ENCODE measurements at regions not wholly inside any gene's neighbourhood (a gene's known extent, or its start where the extent isn't known, plus 50 kb on each side); places are given as distances from the start of the nearest gene placed in this dataset.

DNA sequence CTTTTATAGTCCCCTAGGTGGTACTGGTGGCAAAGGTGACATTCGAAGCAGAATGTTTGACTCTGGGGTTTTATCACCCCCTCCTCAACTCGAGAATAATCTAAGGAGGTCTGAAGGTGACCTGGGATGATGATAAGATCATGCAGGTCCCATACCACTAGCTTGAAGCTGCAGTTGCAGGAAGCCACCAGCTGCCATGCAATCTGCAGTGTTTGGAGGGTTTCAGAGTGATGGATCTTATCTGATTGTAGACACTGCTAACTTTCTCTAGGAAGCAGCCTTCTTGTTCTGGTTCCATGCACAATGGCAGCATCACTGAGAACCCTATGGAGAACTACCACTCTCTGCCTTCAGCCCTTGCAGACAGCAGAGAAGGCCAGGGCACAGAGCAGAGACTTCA lies 59.4 kb upstream of the LRPPRC start:
- TF ChIP-seq, protein P1, sequence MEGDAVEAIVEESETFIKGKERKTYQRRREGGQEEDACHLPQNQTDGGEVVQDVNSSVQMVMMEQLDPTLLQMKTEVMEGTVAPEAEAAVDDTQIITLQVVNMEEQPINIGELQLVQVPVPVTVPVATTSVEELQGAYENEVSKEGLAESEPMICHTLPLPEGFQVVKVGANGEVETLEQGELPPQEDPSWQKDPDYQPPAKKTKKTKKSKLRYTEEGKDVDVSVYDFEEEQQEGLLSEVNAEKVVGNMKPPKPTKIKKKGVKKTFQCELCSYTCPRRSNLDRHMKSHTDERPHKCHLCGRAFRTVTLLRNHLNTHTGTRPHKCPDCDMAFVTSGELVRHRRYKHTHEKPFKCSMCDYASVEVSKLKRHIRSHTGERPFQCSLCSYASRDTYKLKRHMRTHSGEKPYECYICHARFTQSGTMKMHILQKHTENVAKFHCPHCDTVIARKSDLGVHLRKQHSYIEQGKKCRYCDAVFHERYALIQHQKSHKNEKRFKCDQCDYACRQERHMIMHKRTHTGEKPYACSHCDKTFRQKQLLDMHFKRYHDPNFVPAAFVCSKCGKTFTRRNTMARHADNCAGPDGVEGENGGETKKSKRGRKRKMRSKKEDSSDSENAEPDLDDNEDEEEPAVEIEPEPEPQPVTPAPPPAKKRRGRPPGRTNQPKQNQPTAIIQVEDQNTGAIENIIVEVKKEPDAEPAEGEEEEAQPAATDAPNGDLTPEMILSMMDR (IDR thresholded peaks at IDR 0.05; ENCODE audit: control extremely low read depth in 1 of 3, insufficient read depth in 1 of 3, low read depth in 1 of 3, low read length in 3 of 3), result no peak
- TF ChIP-seq SUZ12 (IDR thresholded peaks at IDR 0.05; ENCODE audit: low read length) (no peak), EGR1 (IDR thresholded peaks at IDR 0.05; ENCODE audit: borderline replicate concordance, low read depth, low read length) (no peak), SIN3A (conservative IDR thresholded peaks at IDR 0.05 in 1 of 2, IDR thresholded peaks at IDR 0.05 in 1 of 2; ENCODE audit: low read depth in 1 of 2, low read length in 2 of 2) (no peak), GABPA (IDR thresholded peaks at IDR 0.05; ENCODE audit: borderline replicate concordance, insufficient read depth, low read length) (no peak), GTF2F1 (IDR thresholded peaks at IDR 0.05; ENCODE audit: borderline replicate concordance, low read depth, low read length) (no peak), YY1 (IDR thresholded peaks at IDR 0.05; ENCODE audit: low read depth, low read length) (no peak), EP300 (IDR thresholded peaks at IDR 0.05; ENCODE audit: borderline replicate concordance in 1 of 2, low read depth in 2 of 2, low read length in 2 of 2) (no peak), RAD21 (IDR thresholded peaks at IDR 0.05 in 1 of 2, conservative IDR thresholded peaks at IDR 0.05 in 1 of 2; ENCODE audit: low read depth in 2 of 2, low read length in 2 of 2) (peak in 1 of 2 experiments; percentile 1; a peak in 1 of 4 replicates), RFX5 (IDR thresholded peaks at IDR 0.05; ENCODE audit: borderline replicate concordance, low read depth, low read length) (no peak)
- TF ChIP-seq, protein P2, sequence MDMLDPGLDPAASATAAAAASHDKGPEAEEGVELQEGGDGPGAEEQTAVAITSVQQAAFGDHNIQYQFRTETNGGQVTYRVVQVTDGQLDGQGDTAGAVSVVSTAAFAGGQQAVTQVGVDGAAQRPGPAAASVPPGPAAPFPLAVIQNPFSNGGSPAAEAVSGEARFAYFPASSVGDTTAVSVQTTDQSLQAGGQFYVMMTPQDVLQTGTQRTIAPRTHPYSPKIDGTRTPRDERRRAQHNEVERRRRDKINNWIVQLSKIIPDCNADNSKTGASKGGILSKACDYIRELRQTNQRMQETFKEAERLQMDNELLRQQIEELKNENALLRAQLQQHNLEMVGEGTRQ (IDR thresholded peaks at IDR 0.05; ENCODE audit: low read length), result no peak
